Esophagus (tissue), 2 donors: ENCODE measurements at regions not wholly inside any gene's neighbourhood (a gene's known extent, or its start where the extent isn't known, plus 50 kb on each side); places are given as distances from the start of the nearest gene placed in this dataset.

Experiments used
- H3K27ac ChIP-seq, 2 donors: one replicate each; pipeline ENCODE4 v1.5.1; 2013; ENCODE audit warnings: low read depth in 2 of 2, mild to moderate bottlenecking in 2 of 2, inconsistent platforms in 1 of 2, low read length in 1 of 2, moderate library complexity in 1 of 2
- H3K27me3 ChIP-seq, 2 donors: one replicate each; pipeline ENCODE4 v1.6.1; 2013; ENCODE audit warnings: low read length in 2 of 2, control low read depth in 1 of 2, mild to moderate bottlenecking in 1 of 2; ENCODE audit not compliant: insufficient read depth in 2 of 2, control insufficient read depth in 1 of 2
- H3K36me3 ChIP-seq, 2 donors: one replicate each; pipeline ENCODE4 v1.6.1; 2013; ENCODE audit warnings: low read length in 1 of 2; ENCODE audit not compliant: control insufficient read depth in 2 of 2, insufficient read depth in 2 of 2
- H3K4me1 ChIP-seq, 2 donors: one replicate each; pipeline ENCODE4 v1.6.1; 2013; ENCODE audit warnings: low read length in 1 of 2; ENCODE audit not compliant: control insufficient read depth in 2 of 2, insufficient read depth in 2 of 2
- H3K4me3 ChIP-seq, 2 donors: one replicate each; pipeline ENCODE4 v1.5.1; 2013; ENCODE audit warnings: low read length in 2 of 2, mild to moderate bottlenecking in 2 of 2, low read depth in 1 of 2, moderate library complexity in 1 of 2
- H3K9me3 ChIP-seq, 2 donors: one replicate each; pipeline ENCODE4 v1.6.1; 2013; ENCODE audit warnings: mild to moderate bottlenecking in 2 of 2, low read depth in 1 of 2, low read length in 1 of 2, moderate library complexity in 1 of 2; ENCODE audit not compliant: control insufficient read depth in 2 of 2, insufficient read depth in 1 of 2
- WGBS, 2 donors: extraction: QIAGEN DNeasy Blood & Tissue Kit; methylation state at CpG; one replicate each; pipeline ENCODE4 v1.1.7; 2013; 5-methylcytosine and 5-hydroxymethylcytosine counted together
- donor health status: healthy with polysubstance abuse.
- donor health status: Bipolar disorder and iron deficiency.

- H3K27me3 ChIP-seq = no peaks in the 10 kb centered on the region
- H3K36me3 ChIP-seq = no peaks in the 10 kb centered on the region
- WGBS, 2 donors = 65 to 67% methylated on average over 3 of the region's 3 CpGs
- H3K9me3 ChIP-seq = no peaks in the 10 kb centered on the region
- H3K27ac ChIP-seq = no peak overlapping the region
- no peaks in the 10 kb centered on the region for H3K4me1 ChIP-seq
- H3K4me3 ChIP-seq = no peak overlapping the region
Measured at GRCh38 chr3:70753572-70753971, 441.1 kb upstream of the MDFIC2 start.

- H3K4me1 ChIP-seq = no peaks in the 10 kb centered on the region
- no peak overlapping the region for H3K4me3 ChIP-seq
- no peak overlapping the region for H3K27ac ChIP-seq
- H3K36me3 ChIP-seq = no peaks in the 10 kb centered on the region
- no peaks in the 10 kb centered on the region for H3K9me3 ChIP-seq
- WGBS, 2 donors = 92 to 97% methylated on average over 5 of the region's 5 CpGs
- no peaks in the 10 kb centered on the region for H3K27me3 ChIP-seq
Measured at GRCh38 chr3:70752051-70752450, 439.6 kb upstream of the MDFIC2 start.

- 56% methylated on average over 4 of the region's 4 CpGs for WGBS, 2 donors
- H3K9me3 ChIP-seq = no peaks in the 10 kb centered on the region
- H3K36me3 ChIP-seq = no peaks in the 10 kb centered on the region
- no peak overlapping the region for H3K4me3 ChIP-seq
- H3K27ac ChIP-seq = no peak overlapping the region
- H3K4me1 ChIP-seq = no peaks in the 10 kb centered on the region
- no peaks in the 10 kb centered on the region for H3K27me3 ChIP-seq
Measured at GRCh38 chr3:70749122-70749521, 436.7 kb upstream of the MDFIC2 start.

- Histone ChIP-seq H3K9me3 (no peaks in the 10 kb centered on the region), H3K27ac (no peak overlapping the region), H3K4me3 (no peak overlapping the region), H3K36me3 (no peaks in the 10 kb centered on the region), H3K27me3 (no peaks in the 10 kb centered on the region), H3K4me1 (no peaks in the 10 kb centered on the region)
- WGBS, 2 donors = 86 to 92% methylated on average over 5 of the region's 5 CpGs
Measured at GRCh38 chr3:70748593-70748992, 436.2 kb upstream of the MDFIC2 start.

- WGBS, 2 donors = 70 to 72% methylated on average over 4 of the region's 4 CpGs
- H3K27me3 ChIP-seq = no peaks in the 10 kb centered on the region
- no peaks in the 10 kb centered on the region for H3K36me3 ChIP-seq
- H3K27ac ChIP-seq = no peak overlapping the region
- no peaks in the 10 kb centered on the region for H3K4me1 ChIP-seq
- H3K4me3 ChIP-seq = no peak overlapping the region
- H3K9me3 ChIP-seq = no peaks in the 10 kb centered on the region
Measured at GRCh38 chr3:70747847-70748246, 435.4 kb upstream of the MDFIC2 start.

GRCh38 chr3:70744536-70744935, 432.1 kb upstream of the MDFIC2 start:
- no peaks in the 10 kb centered on the region for H3K27me3 ChIP-seq
- no peaks in the 10 kb centered on the region for H3K9me3 ChIP-seq
- H3K36me3 ChIP-seq = no peaks in the 10 kb centered on the region
- H3K4me1 ChIP-seq = no peaks in the 10 kb centered on the region
- H3K27ac ChIP-seq = no peak overlapping the region
- 78 to 91% methylated on average over 3 of the region's 3 CpGs for WGBS, 2 donors
- no peak overlapping the region for H3K4me3 ChIP-seq

GRCh38 chr3:70743754-70744153, 431.3 kb upstream of the MDFIC2 start:
- H3K27ac ChIP-seq = no peak overlapping the region
- H3K4me3 ChIP-seq = no peak overlapping the region
- H3K4me1 ChIP-seq = no peaks in the 10 kb centered on the region
- H3K27me3 ChIP-seq = no peaks in the 10 kb centered on the region
- no peaks in the 10 kb centered on the region for H3K9me3 ChIP-seq
- H3K36me3 ChIP-seq = no peaks in the 10 kb centered on the region
- WGBS, 2 donors = 96% methylated on average over 2 of the region's 2 CpGs

- H3K4me3 ChIP-seq = no peak overlapping the region
- H3K36me3 ChIP-seq = no peaks in the 10 kb centered on the region
- 76 to 78% methylated on average over 5 of the region's 5 CpGs for WGBS, 2 donors
Measured at GRCh38 chr3:70742081-70742480, 429.6 kb upstream of the MDFIC2 start.

GRCh38 chr3:70740872-70741271, 428.4 kb upstream of the MDFIC2 start:
- Histone ChIP-seq H3K4me3 (no peak overlapping the region), H3K4me1 (no peaks in the 10 kb centered on the region), H3K27ac (no peak overlapping the region), H3K27me3 (no peaks in the 10 kb centered on the region), H3K36me3 (no peaks in the 10 kb centered on the region), H3K9me3 (no peaks in the 10 kb centered on the region)
- WGBS, 2 donors = 50 to 61% methylated on average over 4 of the region's 4 CpGs

More at GRCh38 chr3:70742081-70742480, 429.6 kb upstream of the MDFIC2 start:
- no peaks in the 10 kb centered on the region for H3K27me3 ChIP-seq
- H3K9me3 ChIP-seq = no peaks in the 10 kb centered on the region
- H3K4me1 ChIP-seq = no peaks in the 10 kb centered on the region
- no peak overlapping the region for H3K27ac ChIP-seq

GRCh38 chr3:70740071-70740470, 427.6 kb upstream of the MDFIC2 start:
- 90 to 92% methylated on average over 1 of the region's 1 CpG for WGBS, 2 donors
- Histone ChIP-seq H3K4me3 (no peak overlapping the region), H3K36me3 (no peaks in the 10 kb centered on the region), H3K27ac (no peak overlapping the region), H3K4me1 (no peaks in the 10 kb centered on the region), H3K27me3 (no peaks in the 10 kb centered on the region), H3K9me3 (no peaks in the 10 kb centered on the region)
